ENCODE measurements at regions not wholly inside any gene's neighbourhood (a gene's known extent, or its start where the extent isn't known, plus 50 kb on each side); places are given as distances from the start of the nearest gene placed in this dataset.

DNA sequence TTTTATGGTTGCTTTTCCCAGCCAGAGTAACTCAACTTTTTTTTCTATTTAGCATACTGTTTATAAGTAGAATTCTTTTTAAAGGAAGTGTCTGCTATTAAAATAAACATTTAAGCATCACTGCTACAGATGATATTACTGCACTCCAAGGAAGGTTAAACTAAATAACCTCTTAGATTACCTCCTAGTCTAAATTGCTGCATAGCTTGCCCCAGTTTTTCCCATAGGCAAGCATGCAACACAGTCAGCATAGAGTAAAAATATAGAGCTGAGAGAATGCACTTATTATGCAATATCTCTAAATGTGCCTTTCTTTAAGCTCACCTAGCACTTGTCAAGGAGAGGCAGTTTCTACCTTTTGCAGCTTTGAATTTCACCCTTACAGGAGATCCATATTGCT lies 1392.4 kb upstream of the CELF2 start:
- DNase-seq: no peak

DNA sequence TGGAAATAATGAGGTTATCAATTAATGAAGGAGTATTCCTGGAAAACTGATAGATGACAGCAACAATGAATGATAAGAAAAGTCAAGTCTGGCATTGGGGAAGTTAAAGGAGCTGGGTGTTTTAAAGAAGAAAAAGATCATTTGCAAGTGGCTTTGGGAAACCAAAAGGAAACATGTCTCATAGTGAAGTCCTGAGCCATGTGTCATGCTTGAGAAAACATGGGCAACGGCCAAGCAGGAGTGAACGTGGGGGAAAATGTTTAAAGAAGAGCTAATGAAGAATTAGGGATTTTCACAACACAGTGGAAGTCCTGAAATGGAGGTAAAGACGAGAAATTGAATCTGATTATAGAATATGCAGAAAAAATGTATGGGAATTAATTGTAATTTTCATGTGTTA lies 1383.2 kb upstream of the CELF2 start:
- no peak for DNase-seq

DNA sequence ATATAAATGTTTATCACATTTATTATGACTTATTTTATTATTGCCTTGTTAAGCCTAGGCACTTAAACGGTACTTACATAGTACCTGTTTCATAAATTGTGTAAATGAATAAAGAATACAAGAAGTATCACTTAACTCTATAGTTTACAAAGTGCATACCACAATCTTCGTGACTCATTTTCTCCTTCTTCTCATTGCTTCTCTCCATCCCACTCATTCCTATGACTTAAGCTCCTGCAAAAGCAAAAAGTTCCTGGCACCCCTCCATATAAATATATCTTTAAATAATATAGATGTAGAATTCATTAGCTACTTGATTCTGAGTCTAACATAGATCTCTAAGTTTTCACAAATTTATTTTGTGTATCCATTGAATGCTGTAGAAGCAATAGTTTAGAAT lies 1382.0 kb upstream of the CELF2 start:
- no peak for DNase-seq

DNA sequence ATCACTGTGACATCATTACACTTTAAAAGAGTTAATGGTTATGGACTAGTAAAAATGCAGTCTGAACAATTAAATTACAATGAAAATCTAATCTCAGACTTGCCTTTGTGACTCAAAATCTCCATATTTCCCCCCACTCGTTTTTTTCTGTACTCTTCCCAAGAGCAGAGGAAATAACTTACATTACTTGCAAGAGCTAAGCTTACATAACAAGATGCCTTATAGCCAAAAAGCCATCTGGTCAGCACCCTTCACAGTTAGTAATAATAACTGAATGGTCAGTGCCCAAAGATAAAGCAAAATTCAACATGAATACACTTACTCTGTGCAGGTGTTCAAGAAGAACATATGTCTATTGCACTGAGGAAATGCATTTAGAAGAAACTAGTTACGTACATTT lies 1381.5 kb upstream of the CELF2 start:
- no peak for DNase-seq

DNA sequence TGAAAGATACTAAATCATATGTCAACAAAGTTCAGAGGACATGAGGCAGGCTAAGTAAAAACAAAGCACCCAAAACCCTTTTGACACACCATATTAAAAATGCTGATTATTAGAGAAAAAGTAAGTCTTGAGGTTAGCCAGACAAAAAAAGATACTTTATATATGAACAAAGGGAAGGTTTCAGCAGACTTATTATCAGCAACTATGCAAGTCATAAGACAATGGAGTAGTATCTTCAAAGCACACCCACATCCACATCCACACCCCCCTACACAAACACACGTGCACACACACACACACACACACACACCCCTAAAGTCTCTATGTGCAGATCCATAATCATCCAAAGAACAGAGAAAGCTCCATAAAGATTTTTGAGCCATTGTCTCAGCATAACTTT lies 1373.9 kb upstream of the CELF2 start:
- no peak for DNase-seq

DNA sequence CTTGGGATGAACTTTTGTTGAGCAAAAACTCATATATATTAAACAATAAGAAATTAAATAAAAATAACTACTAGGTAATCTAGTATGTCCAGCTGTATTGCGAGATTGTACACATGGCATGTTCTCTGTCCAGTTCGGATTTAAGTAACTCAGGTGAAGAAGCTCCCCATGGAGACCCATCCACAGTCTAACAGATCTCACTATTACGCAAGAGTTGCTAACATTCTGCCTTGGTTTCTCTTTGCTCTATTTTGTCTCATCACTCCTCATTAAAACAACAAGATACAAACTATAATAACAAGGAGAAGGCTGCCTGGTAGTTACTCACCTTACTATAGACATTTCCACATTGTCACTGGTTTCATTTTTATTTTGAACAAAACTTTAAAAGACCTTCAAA lies 1372.3 kb upstream of the CELF2 start:
- DNase-seq: no peak

DNA sequence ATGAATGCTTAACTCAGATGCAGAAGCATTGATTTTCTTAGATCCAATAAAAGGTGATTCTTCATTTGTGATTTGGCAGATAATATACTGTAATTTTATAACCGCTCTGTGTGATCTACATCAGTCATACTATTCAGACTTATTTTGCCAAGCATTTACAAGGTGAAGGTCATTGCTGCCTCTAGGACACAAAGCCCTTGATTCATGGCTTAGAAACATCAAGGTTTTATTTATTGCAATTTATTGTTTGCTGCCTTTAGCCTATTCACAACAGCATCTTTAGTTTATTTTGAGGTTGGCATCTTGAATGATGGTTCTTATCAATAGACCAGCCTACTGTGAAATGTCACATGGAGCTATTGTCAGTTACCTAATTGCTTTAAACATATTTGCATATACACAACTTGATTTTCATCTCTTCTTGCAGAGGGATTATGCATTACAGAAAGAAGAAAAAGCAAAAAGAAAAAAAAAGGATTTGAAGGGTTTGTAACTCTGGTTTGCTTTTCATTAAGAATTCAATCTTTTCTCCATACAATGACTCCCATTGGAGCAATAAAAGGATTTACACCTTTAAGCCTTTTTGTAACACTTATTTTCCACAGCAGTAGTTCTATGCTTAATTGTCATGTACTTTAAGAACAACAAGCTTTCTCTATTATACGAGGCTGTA lies 1371.6 kb upstream of the CELF2 start:
- DNase-seq: no peak

DNA sequence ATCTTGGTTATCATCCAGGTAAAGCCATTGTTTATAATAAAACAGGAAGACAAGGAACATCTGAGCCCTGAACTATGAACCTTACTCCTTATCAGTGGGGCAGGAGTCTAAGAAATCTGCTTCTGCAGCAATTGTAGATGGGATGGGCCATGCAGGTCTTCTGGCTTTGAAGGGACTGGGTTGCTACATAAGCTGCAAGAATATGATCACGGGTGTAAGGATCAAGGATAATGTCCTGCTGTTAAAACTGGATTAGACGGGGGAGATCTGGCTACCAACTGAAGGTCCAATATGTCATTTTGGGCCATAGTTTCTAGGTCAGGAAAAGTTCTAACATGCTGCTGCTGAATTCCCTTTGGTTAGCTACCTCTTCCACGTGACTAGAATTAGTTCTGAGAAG lies 1363.4 kb upstream of the CELF2 start:
- no peak for DNase-seq

DNA sequence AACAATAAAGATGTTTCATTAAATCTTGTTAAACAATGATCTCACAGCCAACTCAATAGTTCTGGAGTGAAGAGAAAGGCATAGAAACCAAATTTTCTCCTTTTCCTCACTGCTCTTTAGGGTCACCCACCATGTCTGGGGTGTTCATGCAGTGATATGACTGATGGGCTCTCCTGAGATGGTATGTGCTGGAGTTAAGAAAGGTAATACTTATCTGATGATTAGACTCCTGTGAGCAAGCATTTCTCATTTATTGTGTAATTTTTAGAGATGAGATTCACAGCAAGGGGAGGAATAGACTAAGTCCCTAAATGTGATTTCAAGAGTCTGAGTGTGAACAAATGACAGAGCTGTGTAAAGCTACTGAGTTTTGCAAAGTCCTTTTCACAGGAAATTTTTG lies 1361.3 kb upstream of the CELF2 start:
- DNase-seq: no peak

DNA sequence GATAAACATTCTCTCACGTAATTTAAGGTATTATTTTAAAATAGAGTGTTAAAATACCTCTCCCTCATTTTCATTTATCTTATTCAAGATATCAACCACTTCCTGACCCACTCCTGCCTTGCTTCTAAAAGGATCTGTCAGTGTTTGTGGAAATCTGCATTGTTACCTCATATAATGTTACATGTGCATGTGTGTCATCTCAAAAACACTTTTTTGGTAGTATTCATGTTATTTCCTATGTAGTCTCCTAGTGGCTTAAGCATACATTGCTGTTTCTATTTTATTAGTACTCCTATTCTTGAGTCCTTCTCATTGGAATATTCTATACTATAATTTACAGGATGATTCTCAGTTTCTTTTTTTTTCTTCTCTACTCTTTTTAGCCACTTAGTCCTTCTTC lies 1360.7 kb upstream of the CELF2 start:
- DNase-seq: no peak

DNA sequence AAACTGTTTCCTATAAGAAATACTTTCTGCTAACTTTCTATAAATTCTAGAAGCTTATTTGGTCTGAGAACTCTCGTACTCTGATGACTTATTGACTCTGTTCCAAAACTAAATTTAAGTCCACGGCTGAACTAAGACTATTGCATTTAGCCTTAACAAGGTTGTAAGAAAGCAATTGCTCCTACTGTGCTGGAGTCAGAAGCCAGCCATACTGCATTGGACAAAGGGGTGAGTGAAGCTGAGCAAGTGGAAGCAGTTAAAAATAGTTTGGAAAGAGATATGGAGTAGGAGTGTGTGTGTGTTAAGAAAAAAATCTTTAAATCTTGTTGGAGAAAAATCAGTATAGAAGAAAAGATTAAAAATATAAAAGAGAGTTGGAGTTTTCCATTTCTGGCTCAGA lies 1360.1 kb upstream of the CELF2 start:
- DNase-seq: no peak

DNA sequence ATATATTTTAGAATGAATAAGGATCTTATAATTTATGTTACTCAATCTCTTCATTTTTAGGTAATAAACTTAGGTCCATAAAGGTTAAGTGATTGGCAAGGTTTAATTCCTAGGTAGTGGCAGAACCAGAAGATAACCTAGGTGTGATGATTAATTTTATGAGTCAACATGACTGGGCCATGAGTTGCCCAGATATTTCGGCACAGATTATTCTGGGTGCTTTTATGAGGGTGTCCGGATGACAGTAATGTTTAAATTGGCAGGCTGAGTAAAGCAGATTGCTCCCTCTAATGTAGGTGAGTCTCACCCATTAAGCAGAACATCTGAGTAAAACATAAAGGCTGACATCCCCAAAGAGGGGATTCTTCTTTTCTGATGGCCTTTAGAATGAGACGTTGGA lies 1349.3 kb upstream of the CELF2 start:
- no peak for DNase-seq

DNA sequence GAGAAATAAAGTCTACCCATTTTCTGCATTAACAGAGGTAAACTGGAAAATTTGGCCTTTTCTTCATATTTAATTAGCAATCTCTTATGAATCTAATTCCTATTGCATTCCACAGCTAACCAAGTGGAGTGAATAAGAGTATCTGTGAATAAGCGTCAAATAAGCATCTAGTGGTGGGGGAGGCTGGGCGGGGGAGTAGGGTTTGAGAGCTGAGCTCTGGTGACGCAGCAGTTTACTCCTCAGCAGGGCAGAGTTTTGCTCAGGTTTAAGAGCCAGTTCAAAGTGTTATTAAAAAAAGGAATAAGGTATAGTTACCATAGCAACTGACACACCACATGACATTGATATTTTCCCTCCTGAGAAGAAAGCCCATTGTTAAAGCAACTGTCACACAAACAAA lies 1346.8 kb upstream of the CELF2 start:
- no peak for DNase-seq

DNA sequence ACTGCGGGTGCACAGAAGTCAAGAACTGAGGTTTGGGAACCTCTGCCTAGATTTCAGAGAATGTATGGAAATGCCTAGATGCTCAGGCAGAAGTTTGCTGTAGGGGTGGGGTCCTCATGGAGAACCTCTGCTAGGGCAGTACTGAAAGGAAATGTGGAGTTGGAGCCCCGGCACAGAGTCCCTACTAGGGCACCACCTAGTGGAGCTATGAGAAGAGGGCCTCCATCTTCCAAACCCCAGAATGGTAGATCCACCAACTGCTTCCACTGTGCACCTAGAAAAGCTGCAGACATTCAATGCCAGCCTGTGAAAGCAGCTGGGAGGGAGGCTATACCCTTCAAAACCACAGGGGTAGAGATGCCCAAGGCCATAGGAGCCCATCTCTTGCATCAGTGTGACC lies 1336.0 kb upstream of the CELF2 start:
- DNase-seq: no peak

DNA sequence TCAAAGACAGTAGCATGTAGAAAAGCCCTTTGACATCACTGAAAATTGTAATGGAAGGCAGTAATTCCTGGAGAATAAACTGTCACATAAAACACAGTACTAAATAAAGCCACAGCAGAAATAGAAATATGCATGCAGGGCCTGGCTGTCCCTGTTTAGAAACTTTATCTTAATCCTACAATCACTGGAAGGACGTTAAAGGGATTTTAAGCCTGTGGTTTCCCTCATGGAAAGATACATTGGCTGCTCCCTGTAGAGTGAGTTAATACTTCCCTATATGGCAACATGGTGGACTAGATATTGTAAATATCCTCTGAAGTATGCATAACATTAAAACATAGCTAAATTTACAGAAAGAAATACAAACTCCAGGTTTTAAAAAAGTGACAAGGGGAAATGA lies 1334.9 kb upstream of the CELF2 start:
- no peak for DNase-seq

DNA sequence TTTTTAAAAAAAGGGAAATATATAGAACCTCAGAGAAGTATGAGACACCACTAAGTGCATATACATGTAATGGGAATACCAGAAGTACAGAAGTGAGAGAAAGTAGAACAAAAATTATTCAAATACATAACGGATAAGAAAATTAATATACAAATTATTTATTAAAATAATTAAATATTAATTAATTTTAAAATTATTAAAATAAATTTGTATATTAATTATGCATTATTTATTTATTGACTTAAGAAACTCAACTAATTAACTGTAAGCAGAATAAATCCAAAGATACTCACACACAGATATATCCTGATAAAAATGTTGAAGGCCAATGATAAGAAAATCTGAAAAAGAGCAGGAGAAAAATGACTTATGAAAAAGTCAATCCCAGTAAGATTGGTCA lies 1333.5 kb upstream of the CELF2 start:
- no peak for DNase-seq

DNA sequence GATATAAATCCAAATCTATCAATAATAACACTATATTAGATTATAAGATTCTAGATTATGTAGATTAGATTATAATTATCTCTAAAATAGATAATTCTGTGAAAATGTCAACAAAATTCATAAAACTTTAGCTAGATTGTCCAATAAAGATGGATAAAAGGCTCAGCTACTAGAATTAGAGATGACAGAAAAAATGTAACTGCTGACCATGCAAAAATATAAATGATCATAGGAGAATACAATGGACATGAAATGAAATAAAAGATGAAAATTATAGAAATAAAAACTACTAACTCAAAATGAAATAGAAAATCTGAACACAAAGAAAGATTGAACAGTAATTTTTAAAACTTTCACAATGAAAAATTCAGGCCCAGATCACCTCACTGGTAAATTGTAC lies 1332.1 kb upstream of the CELF2 start:
- DNase-seq: no peak

DNA sequence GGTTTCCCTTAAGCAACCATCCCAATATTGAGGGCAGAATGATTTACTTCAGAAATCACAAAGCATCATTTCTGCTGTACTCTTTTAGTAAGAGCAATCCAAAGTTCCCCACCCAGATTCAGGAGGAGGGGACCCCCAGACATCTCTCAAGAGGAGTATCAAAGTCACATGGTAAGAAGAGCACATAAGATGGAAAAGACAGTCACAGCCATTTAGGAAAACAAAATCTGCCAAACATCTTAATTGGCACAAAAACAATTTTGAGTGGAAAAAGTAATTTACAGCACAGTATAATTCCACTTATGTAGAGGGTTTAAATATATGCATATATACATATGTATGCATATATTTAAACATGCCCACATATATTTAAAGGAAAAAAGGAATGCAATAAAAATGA lies 1329.0 kb upstream of the CELF2 start:
- DNase-seq: no peak

DNA sequence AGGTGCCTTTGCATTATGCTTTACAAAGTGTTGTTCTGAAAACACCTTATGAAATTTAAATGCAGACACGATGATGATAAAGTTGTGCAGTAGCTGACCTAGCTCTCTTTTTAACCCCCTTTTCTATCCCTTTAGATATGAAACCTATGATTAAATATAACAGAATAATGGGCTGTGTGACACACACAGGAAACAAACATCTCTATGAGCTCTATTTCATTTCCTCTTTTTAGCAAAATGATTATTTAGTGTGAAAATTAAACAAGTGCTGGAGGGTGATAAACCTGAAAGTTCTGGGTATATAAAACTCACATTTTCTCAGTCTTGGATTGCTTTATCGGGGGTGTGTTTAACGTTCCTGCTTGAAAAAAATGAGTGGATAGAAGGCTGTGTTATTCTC lies 1310.5 kb upstream of the CELF2 start:
- no peak for DNase-seq

DNA sequence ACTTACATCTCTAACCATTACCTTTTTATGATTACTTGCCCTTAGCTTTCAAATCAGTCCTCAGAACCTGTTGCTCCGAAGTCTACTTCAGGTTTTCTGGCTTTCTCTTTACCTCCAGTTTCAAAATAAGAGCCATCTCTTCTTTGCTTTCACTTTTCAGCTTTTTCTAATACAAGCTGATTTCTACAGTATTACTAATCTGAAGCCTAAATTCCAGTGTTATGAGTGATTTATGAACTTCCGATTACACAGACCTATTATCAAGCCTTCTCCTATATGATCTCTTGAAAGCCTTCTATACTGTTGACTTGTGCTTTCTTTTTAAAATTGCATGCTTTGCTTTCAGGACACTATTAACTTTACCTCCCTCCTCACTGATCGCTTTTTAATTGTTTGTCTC lies 1307.8 kb upstream of the CELF2 start:
- DNase-seq: no peak

DNA sequence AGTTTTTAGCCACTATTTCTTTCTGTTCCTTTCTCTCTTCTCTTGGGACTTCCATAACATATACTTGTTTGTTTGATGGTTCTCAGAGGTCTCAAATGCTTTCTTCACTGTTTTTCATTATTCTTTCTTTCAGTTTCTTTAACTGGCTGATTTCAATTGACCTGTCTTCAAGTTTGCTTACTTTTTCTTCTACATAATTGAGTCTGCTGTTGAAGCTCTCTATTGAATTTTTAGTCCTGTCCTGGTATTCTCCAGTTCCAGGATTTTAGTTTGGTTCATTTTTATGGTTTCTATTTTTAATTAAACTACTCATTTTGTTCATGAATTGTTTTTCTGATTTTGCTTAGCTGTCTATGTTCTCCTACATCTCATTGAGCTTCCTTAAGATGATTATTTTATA lies 1305.3 kb upstream of the CELF2 start:
- DNase-seq: no peak

DNA sequence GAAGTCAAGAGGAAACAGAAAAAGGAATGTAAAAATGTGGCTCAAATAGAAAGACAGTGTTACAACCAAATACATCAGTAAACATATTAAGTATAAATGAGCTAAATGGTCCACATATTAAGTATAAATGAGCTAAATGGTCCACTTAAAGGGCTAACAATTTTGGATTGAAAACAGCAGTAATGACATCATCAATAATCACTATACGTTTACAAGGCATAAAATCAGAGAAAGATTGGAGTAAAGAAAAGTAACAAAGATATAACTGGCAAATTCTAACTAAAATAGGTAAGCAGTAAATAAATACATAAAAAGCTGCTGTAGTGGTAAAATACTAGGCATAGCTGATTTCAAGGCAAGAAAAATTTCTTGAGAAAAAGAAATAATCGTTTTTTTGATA lies 1298.4 kb upstream of the CELF2 start:
- no peak for DNase-seq

DNA sequence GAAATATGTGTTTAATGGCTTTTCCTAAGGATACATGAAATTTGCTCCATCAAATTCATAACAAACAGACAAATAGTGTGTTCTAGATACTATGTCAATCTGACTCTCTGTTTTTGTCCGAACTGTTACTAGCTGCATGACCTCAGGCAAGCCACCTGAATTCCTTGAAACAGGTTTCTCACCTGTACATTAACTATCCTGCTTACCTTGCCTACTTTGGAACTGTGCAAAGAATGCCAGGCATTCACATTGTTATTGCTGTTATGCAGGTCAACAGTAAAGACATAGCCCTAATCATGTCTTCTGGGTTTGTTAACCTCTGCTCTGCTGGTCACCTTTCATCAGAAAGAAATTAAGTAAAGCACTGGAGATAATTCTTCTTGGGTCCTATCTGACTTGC lies 1283.9 kb upstream of the CELF2 start:
- no peak for DNase-seq

DNA sequence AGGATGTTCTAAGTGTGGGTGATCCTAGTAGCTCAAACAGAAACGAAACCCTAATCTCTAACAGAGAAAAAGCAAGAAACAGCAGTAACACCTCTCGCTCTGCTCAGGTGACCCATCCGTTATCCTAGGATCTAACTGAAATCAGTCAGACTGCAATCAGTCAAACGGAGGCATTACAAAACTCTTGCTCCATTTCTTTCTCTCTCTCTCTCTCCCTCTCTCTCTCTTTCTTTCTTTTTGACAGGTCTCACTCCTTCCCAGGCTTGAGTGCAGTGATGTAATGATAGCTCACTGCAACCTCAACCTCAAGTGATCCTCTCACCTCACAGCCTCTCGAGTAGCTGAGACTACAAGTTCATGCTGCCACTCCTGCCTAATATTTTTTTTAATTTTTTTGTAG lies 1283.5 kb upstream of the CELF2 start:
- DNase-seq: no peak

DNA sequence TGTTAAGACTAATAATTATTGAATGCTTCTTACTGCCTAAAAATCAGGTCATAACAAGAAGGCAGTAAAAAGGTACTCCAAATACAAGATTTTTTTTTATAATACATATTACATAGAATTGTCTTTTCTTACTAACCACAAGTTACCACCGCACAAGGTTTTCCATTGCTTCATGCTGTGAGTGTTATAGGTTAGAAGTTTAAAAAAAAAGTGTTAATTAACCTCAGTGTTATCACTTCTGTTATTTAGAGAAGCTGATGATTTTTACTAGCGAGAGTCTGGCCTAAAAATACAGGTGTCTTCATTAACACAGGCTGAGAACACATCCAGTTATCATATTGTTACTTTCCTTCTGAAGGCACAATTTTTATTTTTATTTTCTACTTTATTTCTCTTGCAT lies 1281.9 kb upstream of the CELF2 start:
- DNase-seq: no peak

DNA sequence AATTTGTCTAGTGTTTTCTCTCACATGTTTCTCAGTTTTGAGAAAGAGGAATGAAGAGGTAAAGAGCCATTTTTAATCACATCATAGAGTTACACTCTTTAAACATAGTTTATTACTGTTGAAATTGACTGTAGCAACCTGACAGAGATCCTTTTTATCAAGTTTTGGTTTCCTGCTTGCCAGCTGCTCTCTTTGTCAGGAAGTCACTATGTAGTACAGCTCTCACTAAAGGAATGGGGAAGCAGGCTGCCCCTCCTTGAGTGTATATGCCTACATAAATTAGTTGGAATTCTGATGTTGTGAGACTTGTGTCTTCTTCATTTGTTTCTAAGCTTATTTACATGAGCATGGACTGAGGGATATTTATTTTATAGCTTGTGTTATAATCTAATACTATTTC lies 1274.0 kb upstream of the CELF2 start:
- DNase-seq: no peak

Data from activated CD4-positive, alpha-beta T cell treated with anti-CD3 and anti-CD28 coated beads for 4 hours (primary cell).